Activated CD4-positive, alpha-beta T cell treated with anti-CD3 and anti-CD28 coated beads, Interleukin-2, amount 10 ng/mL, durations not matched to agents 24 days and 14 days (primary cell): ENCODE measurements at regions not wholly inside any gene's neighbourhood (a gene's known extent, or its start where the extent isn't known, plus 50 kb on each side); places are given as distances from the start of the nearest gene placed in this dataset.
"Not testable (repeated sequence)": the region's sequence is repeated elsewhere in the genome, so short reads cannot be mapped to it uniquely, and the experiment has no call there.

Source experiments
- DNase-seq: peaks from one replicate; pipeline ENCODE4 v3.0.0; 2022
- H3K27ac Mint-ChIP-seq: one replicate; pipeline ENCODE4 v1.8.0; 2022; ENCODE audit warnings: mild to moderate bottlenecking, mixed read lengths
- H3K27me3 Mint-ChIP-seq: one replicate; pipeline ENCODE4 v1.8.0; 2022; ENCODE audit warnings: mixed read lengths
- H3K36me3 Mint-ChIP-seq: one replicate; pipeline ENCODE4 v1.8.0; 2022; ENCODE audit warnings: low read depth, mild to moderate bottlenecking, mixed read lengths
- H3K4me1 Mint-ChIP-seq: one replicate; pipeline ENCODE4 v1.8.0; 2021; ENCODE audit warnings: mixed read lengths
- H3K4me3 Mint-ChIP-seq: one replicate; pipeline ENCODE4 v1.8.0; 2022; ENCODE audit warnings: mild to moderate bottlenecking, moderate library complexity, mixed read lengths
- H3K9me3 Mint-ChIP-seq: one replicate; pipeline ENCODE4 v1.8.0; 2021; ENCODE audit warnings: mixed read lengths
- intact Hi-C: fragments of 100-400 bp; cut with micrococcal nuclease; formaldehyde crosslinking; loops from one replicate; pipeline ENCODE4 v1.15.1; 2023

DNA sequence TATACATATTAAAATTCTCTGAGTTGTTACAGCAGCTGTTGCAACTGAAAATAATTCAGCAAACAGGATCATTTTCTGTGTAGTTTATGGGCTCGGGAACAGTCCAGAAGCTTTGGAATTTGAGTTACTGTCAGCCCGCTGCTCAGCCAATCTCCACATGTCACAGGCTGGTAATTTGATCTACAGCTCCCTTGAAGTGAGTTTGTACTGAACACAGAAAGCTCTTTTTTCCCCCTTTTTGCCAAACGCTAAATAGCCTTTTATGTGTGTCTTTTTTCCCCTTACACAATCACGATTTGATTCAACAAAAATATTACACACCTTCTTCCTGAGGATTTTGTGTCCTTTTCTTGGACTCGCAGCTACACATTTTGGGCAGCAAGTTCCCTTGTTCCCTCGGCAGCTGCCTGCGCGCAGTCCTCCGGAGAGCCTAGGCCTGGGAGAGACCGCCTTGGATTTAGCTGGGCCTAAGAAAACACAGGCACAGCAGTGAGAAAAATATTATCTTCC, 371.4 kb downstream of the KCNRG start:
- intact Hi-C loops = no loop called here
- Mint-ChIP-seq H3K4me1 (peaks cover 2% of the 10 kb centered on the region), H3K9me3 (peaks cover 7% of the 10 kb centered on the region), H3K4me3 (no peak overlapping the region), H3K27me3 (peaks cover 32% of the 10 kb centered on the region), H3K36me3 (no peaks in the 10 kb centered on the region), H3K27ac (no peak overlapping the region)
- DNase-seq = no peak

DNA sequence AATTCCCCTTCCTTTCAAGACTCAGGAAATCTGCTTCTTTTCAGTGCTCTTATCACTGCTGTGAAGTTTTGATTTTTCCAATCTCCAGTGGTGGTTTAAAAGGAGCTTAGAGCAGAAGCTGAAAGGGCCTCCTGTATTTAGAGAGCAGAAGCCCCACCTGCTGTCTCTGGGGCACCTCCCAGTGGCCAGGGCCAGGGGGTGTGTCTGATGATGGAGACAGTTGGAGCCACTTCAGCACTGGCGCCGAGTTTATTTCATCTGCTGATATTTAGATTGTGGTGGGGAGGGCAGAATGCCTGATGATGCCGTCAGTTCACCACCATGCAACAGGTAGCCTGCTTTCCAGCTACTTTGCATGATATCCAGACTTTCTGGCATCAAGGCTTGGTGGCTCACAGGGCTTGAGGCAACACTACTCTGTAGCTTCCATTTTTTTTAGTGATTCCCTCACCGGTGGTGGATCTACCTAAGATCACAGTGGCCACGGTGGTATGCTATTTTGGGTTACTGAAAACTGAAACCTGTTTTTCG, 371.9 kb downstream of the KCNRG start:
- Mint-ChIP-seq H3K4me3 (no peak overlapping the region), H3K27ac (no peak overlapping the region), H3K9me3 (peaks cover 7% of the 10 kb centered on the region), H3K27me3 (peaks cover 36% of the 10 kb centered on the region), H3K36me3 (no peaks in the 10 kb centered on the region), H3K4me1 (peaks cover 2% of the 10 kb centered on the region)
- intact Hi-C loops = no loop called here
- DNase-seq = peak; percentile 66

DNA sequence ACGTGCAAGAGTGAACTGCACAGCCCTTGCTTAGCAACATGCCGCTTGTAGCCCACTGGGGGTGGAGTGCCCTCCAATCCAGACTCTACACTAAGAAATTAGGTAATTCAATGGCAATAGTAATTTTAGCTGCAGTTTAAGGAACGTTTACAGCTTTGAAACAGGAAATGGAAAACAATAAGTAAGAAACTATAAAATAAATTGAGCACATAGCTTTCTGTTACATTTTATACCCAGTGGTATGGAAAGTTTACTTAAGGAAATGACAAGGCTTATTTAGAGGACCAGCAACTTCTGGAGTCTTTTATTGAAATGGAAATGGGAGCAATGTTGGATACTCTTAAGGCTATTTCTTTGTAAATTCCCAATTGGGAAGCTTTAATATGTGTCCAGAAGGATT, 373.2 kb downstream of the KCNRG start:
- peaks cover 2% of the 10 kb centered on the region for H3K4me1 Mint-ChIP-seq

DNA sequence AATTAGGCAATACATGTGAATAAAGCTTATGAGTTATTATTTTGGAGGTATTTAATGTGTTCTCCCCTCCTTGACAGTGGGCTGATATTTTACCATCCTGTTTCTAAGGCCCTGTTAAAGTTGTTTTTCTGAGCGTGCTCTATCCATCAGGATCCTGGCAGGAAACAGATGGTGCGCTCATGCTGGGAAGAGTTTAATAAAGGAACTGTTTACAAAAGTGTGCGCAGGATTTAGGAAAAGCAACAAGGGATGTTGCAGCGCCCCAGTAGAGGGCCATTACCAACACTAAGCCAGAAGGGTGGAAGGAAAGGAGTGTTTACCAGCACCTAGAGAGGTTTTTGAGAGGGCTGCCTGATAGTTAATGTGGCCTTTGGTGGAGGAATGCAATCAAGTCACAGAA, 374.5 kb downstream of the KCNRG start:
- H3K27ac Mint-ChIP-seq = no peak overlapping the region
- peaks cover 33% of the 10 kb centered on the region for H3K27me3 Mint-ChIP-seq
- H3K36me3 Mint-ChIP-seq = no peaks in the 10 kb centered on the region
- H3K9me3 Mint-ChIP-seq = no peaks in the 10 kb centered on the region
- no peak overlapping the region for H3K4me3 Mint-ChIP-seq
- intact Hi-C loops = no loop called here
- DNase-seq = no peak
- H3K4me1 Mint-ChIP-seq = no peaks in the 10 kb centered on the region

More for the DNA sequence above, 373.2 kb downstream of the KCNRG start:
- Mint-ChIP-seq H3K27me3 (peaks cover 38% of the 10 kb centered on the region), H3K9me3 (peaks cover 3% of the 10 kb centered on the region), H3K4me3 (no peak overlapping the region), H3K27ac (no peak overlapping the region), H3K36me3 (no peaks in the 10 kb centered on the region)
- intact Hi-C loops = no loop called here
- no peak for DNase-seq

DNA sequence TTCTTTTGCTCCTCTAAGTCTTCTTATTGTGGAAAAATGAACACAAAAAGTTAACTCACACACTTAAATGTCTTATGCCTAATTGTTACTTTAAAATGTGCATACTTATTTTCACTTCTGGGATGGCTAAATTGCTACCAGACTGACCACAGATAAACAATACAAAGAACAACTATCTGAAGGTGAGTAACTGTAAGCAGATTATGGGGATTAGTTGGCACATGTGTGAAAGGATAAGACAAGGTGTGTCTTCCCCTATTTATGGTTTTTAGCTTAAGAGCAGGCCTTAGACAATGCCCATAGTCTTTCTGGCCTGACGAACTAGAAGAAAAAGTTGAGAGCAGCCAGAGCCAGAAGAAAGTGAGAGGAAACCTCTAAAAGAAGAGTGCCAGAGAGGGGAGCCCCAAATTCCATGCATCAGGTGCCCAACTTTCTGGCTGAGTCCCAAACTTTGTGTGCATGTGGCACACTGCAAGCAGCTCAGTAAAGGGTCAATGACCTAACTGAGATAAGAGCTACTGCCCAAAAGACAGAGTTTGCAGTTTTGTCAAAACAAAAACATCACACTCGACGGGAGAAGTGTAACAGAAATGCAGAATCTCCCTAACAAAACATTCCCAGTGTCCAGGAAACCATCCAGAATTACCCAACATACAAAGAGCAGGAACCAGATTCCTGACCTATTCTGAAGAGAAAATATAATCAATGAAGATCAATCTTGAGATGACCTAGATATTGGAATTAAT, 375.4 kb downstream of the KCNRG start:
- no peak for DNase-seq
- H3K9me3 Mint-ChIP-seq = no peaks in the 10 kb centered on the region
- H3K36me3 Mint-ChIP-seq = no peaks in the 10 kb centered on the region
- H3K27me3 Mint-ChIP-seq = peaks cover 29% of the 10 kb centered on the region
- H3K27ac Mint-ChIP-seq = no peak overlapping the region
- intact Hi-C loops = no loop called here
- H3K4me3 Mint-ChIP-seq = no peak overlapping the region
- no peaks in the 10 kb centered on the region for H3K4me1 Mint-ChIP-seq

DNA sequence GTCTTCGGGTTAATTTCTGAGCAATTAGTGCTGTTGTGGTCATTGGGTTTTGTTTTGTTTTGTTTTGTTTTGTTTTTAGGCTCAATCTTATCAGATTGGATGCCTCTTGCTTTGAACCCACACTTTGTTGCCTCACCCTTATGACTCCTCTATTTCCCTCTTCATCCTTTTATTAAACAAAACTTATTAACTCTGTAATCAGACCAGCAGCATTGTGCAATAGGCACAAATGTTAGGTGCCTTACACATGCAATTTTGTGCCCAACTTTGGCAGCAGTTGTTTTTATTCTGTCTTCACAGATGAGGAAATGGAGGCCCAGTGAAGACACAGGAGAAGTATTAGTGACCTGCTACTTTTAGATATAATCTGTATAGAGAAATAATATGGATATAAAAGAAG, 377.7 kb downstream of the KCNRG start:
- no peak overlapping the region for H3K4me3 Mint-ChIP-seq
- H3K27me3 Mint-ChIP-seq = peaks cover 26% of the 10 kb centered on the region
- DNase-seq = no peak
- H3K27ac Mint-ChIP-seq = no peak overlapping the region
- intact Hi-C loops = no loop called here
- no peaks in the 10 kb centered on the region for H3K9me3 Mint-ChIP-seq
- no peaks in the 10 kb centered on the region for H3K4me1 Mint-ChIP-seq
- no peaks in the 10 kb centered on the region for H3K36me3 Mint-ChIP-seq

DNA sequence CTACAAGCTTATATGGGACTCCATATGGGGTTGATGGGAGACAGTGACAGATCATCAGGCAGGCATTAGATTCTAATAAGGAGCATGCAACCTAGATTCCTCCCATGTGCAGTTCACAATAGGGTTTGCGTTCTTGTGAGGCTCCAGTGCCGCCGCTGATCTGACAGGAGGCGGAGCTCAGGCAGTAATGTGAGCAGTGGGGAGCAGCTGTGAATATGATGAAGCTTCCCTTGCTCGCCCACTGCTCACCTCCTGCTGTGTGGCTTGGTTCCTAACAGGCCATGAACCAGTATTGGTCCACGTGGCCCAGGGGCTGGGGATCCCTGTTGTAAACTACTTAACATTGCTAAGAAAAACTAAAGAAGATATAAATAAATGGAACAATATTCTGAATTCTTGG, 378.4 kb downstream of the KCNRG start:
- no peak for DNase-seq
- H3K4me3 Mint-ChIP-seq = no peak overlapping the region
- no peaks in the 10 kb centered on the region for H3K9me3 Mint-ChIP-seq
- intact Hi-C loops = no loop called here
- no peaks in the 10 kb centered on the region for H3K36me3 Mint-ChIP-seq
- no peak overlapping the region for H3K27ac Mint-ChIP-seq
- H3K27me3 Mint-ChIP-seq = peaks cover 26% of the 10 kb centered on the region
- H3K4me1 Mint-ChIP-seq = no peaks in the 10 kb centered on the region

DNA sequence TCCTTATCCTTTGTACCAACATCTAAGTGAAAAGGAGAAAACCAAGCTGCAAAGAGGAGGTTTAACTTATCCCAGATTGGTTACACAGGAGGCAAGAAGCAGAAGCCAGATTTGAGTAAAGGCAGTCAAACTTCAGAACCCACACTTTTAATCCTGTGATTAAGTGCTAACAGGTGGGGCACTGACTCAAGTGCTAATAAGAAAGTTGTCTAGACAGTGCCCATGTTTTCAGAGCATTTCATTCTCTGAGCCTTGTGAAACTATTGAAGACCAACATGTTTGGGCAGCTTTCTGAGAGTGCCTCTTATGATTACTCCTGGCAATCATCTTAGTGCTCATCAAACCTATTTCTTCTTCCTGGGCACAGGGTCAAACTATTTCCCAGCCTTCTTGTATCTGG, 380.8 kb downstream of the KCNRG start:
- Mint-ChIP-seq H3K4me3 (no peak overlapping the region), H3K27ac (no peak overlapping the region), H3K9me3 (peaks cover 4% of the 10 kb centered on the region), H3K4me1 (no peaks in the 10 kb centered on the region), H3K36me3 (no peaks in the 10 kb centered on the region), H3K27me3 (peaks cover 14% of the 10 kb centered on the region)
- DNase-seq = no peak
- intact Hi-C loops = no loop called here

DNA sequence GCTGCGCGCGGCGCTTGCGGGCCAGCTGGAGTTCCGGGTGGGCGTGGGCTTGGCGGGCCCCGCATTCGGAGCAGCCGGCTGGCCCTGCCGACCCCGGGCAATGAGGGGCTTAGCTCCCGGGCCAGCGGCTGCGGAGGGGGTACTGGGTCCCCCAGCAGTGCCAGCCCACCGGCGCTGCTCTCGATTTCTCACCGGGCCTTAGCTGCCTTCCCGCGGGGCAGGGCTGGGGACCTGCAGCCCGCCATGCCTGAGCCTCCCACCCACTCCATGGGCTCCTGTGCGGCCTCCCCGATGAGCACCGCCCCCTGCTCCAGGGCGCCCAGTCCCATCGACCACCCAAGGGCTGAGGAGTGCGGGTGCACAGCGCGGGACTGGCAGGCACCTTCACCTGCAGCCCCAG, 381.4 kb downstream of the KCNRG start:
- H3K27ac Mint-ChIP-seq, DNase-seq, intact Hi-C loops, H3K4me3 Mint-ChIP-seq, H3K36me3 Mint-ChIP-seq, H3K9me3 Mint-ChIP-seq, H3K4me1 Mint-ChIP-seq: not testable (repeated sequence)
- peaks cover 11% of the 10 kb centered on the region for H3K27me3 Mint-ChIP-seq

DNA sequence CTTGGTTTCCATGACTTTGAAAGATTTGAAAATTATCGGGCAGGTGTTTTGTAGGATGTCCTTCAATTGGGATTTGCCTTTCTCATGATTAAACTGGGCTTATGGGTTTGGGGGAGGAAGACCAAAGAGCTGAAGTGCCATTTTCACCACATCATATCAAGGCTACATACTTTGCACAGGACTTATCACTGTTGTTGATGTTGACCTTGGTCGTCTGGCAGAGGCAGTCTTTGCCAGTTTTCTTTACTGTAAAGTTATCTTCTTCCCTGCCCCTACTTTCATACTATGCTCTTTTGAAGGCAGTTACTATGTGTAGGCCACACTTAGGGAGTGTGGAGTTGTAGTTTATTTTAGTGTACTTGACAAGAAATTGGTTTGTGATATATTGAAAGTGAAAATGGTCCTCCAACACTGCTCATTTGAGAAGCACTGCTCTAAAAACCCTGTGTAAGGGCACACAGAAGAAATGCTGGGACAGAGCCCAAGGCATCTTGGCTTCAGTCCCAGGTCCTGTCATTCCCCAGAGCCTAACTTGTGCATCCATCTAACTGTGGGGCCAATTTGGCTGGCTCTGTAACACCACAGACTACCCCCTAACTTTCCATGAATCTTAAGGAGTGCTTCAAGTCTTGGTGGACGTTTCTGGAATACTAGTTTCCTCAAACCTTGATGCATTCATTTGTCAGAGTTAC, 384.9 kb downstream of the KCNRG start:
- Mint-ChIP-seq H3K27me3 (peaks cover 9% of the 10 kb centered on the region), H3K4me1 (no peaks in the 10 kb centered on the region), H3K9me3 (peaks cover 12% of the 10 kb centered on the region), H3K27ac (no peak overlapping the region), H3K36me3 (no peaks in the 10 kb centered on the region), H3K4me3 (no peak overlapping the region)
- intact Hi-C loops = no loop called here
- DNase-seq = no peak

DNA sequence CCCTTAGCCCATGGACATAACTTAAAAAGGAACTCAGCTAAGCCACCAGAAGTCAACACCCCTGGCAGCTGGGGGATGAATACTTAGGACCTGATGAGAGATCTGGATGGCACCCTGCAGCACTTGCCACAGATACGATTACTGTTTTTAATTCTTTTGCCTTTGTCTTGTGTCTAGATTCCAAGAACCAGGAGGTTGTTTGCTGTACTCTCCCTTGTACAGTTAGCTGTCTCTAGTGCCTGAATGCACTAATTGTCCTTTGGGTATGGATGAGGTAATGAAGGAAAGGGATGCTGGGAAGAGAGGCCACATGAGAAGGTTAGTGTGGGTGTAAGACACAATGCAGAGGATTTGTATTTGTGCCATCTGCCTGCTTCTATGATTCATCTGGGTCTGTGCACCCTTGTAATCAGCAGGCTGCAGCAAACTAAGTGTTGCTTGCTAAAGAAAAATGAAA, 385.8 kb downstream of the KCNRG start:
- Mint-ChIP-seq H3K4me3 (no peak overlapping the region), H3K9me3 (peaks cover 12% of the 10 kb centered on the region), H3K27me3 (peaks cover 14% of the 10 kb centered on the region), H3K4me1 (no peaks in the 10 kb centered on the region), H3K27ac (no peak overlapping the region), H3K36me3 (no peaks in the 10 kb centered on the region)
- intact Hi-C loops = no loop called here
- DNase-seq = no peak

DNA sequence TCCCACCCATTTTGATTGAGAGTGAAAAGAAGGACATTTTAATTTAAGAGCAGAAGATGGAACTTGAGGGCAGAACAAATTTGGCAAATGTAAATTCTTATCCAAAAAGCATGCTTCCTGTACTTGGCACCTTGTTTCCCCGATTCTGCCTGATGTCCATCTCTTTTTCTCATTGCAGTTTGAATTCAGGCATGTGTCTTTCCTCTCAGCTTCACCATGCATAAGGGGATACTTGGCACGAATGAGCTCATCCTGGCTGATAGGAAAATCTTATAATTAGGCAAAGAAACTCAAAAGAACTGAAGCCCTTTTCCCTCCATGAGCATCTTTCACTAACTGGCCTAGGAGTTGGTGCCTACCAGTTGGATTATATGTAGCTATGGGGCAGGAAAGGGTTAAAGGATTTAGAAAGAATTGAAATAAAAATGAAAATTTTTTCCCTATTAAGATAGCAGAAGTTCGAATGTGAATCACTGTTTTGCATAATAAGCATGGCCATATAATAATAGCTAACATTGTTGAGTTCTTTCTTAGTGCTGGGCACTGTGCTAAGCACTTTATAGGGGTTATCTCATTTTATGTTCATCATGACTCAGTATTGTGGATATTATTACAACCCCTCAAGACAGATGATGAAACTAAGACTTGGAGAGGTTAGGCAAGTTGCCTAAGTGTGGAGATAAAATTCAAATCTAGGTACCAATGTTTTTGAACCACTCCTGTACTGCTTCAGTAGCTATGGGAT, 386.6 kb downstream of the KCNRG start:
- Mint-ChIP-seq H3K4me3 (no peak overlapping the region), H3K36me3 (no peaks in the 10 kb centered on the region), H3K9me3 (peaks cover 12% of the 10 kb centered on the region), H3K27me3 (peaks cover 17% of the 10 kb centered on the region), H3K27ac (no peak overlapping the region), H3K4me1 (no peaks in the 10 kb centered on the region)
- no peak for DNase-seq
- intact Hi-C loops = no loop called here

DNA sequence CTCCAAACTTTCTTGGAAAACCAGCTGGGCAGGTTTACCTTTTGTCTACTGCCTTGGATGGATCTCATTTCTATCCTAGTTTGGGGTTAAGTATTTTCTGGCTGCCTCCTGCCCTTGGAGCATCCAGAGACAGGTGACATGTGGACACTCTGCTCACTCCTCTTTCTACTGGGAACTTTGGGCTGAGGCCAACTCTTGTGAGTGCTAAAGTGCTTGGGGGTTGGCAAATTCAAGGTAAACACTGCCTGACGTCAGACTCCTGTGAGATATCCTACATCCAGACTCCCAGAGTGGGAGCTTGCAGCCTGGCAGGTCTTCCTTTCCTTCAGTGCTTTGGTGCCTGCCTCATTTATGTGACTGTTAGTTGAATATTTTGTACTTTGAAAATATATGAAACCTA, 388.1 kb downstream of the KCNRG start:
- peaks cover 12% of the 10 kb centered on the region for H3K9me3 Mint-ChIP-seq
- intact Hi-C loops = no loop called here
- no peaks in the 10 kb centered on the region for H3K4me1 Mint-ChIP-seq
- peaks cover 17% of the 10 kb centered on the region for H3K27me3 Mint-ChIP-seq
- H3K27ac Mint-ChIP-seq = no peak overlapping the region
- no peak for DNase-seq
- H3K36me3 Mint-ChIP-seq = no peaks in the 10 kb centered on the region
- no peak overlapping the region for H3K4me3 Mint-ChIP-seq

DNA sequence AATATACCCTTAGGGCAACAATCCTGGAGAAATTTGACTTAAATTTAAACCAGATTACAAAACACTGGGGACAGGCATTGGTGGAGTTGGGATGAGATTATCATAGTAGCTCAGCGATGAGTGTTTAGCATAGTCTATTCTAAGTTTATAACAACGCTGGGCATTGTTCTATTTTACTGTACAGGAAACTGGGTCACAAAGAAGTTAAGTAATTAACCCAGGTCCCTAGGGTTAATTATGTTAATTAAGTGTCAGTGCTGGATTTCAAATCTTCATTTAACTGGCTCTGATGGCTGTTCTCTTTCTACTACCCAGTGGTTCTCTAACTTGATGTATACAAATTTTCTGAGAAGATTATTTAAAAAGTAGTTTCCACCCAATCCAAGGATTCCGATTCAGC, 388.9 kb downstream of the KCNRG start:
- intact Hi-C loops = no loop called here
- DNase-seq = no peak
- H3K27me3 Mint-ChIP-seq = peaks cover 18% of the 10 kb centered on the region
- H3K4me3 Mint-ChIP-seq = no peak overlapping the region
- peaks cover 12% of the 10 kb centered on the region for H3K9me3 Mint-ChIP-seq
- H3K36me3 Mint-ChIP-seq = no peaks in the 10 kb centered on the region
- peaks cover 1% of the 10 kb centered on the region for H3K4me1 Mint-ChIP-seq
- no peak overlapping the region for H3K27ac Mint-ChIP-seq
